Fibroblast of skin of right quadriceps (primary cell): ENCODE measurements at regions not wholly inside any gene's neighbourhood (a gene's known extent, or its start where the extent isn't known, plus 50 kb on each side); places are given as distances from the start of the nearest gene placed in this dataset.
"Not testable (repeated sequence)": the region's sequence is repeated elsewhere in the genome, so short reads cannot be mapped to it uniquely, and the experiment has no call there.

Experiments
- DNase-seq: peaks from one replicate; pipeline ENCODE4 v3.0.0-alpha.2; 2013

DNA sequence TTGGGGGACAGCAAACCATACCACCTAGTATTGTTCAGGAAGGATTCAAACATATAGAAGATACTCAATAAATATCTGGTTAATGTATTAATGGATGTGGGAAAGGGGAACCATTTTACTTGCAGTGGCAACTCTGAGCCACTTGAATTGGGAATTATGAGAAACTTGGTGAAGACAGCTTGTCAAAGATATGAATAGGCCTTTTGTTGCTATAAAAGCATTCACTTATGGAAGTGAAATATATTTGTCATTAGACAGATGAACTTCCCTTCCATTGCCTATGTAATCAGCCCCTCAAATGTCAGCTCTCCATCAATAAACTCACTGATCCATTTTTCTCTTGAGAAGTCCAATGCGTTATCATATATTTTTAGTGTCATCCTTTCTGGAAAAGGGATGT is 56.1 kb downstream of the GPR85 start:
- no peak for DNase-seq

DNA sequence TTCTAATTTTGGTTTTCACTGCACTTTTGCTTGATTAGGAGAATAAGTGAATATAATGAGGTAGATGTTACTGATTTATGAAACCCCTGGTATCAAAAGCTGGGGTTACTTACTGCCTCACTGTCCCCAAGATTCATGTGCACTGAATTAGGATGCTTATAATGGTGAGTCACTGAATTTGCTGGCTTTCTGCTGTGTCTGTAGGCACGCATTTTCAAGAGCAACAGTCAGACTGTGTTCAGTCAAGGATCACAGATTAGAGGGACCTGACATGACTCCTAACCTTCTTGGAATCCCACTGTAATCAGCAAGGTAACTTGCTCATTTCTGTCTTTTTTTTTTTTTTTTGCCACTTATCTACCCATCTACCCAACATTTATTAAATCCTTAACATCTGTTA is 59.7 kb downstream of the GPR85 start:
- peak; percentile 1 for DNase-seq

- not testable (repeated sequence) for DNase-seq
These were observed 69.3 kb downstream of the GPR85 start for GRCh38 chr7:113017144-113017857.

DNA sequence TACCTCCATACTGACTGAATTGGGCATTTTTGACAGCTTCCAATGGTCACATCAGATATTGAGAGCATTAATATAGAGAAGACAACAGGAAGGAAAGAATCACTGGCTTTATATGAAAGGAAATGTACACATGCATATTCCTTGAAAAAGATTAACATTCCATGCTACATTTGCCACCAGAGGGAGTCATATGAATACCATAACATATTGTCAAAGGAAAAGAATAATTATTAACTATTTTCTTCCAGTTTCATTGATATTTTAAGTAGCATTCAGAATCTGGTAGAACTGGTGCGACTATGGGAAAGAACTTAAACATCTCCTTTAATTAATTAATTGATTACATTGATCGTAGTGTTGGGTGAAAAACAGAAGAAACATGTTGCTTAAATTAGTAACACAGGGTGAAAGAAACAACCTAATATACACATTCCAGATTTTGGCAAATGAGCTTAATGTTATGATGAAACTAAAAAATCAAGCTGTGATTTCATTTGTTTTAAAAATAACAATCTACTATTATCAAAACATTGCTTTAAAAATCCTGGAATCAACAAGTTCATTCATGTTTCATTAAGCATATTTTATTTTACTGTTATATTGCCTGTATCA is 71.5 kb downstream of the GPR85 start:
- DNase-seq = peak; percentile 18

DNA sequence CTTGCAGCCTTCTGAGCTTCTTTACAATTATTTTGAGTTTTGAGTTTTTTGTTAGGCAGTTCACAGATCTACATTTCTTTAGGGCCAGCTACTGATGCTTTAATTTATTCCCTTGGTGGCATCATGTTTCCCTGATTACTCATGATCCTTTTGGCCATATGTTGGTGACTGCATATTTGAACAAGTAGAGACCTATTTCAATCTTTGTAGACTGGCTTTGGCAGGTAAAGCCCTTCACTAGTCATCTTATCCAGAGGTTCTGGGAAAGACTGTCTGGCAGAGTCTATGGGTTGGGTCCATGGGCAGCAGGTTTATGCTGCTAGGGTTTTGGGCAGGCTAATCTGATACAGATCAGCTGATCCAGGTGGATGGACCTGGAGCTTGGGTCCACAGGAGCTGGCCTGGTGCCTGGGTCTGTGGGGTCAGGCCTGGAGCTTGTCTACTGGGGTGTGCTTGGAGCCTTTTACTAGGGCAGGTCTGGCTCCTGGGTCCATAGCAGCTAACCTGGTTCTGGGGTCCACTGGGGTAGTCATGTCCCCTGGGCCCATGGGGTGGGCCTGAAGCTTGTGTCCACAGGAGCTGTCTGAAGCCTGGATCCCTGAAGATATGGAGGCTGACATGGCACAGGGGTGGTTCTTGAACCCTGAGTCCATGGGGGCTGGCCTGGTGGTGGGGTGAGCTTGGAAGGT is 72.7 kb downstream of the GPR85 start:
- DNase-seq = no peak

- not testable (repeated sequence) for DNase-seq
These were observed 73.8 kb downstream of the GPR85 start for GRCh38 chr7:113012862-113013261.

- DNase-seq = no peak
These were observed 76.2 kb downstream of the GPR85 start for GRCh38 chr7:113010377-113010776.

- no peak for DNase-seq
These were observed 77.9 kb downstream of the GPR85 start for GRCh38 chr7:113008755-113009154.

DNA sequence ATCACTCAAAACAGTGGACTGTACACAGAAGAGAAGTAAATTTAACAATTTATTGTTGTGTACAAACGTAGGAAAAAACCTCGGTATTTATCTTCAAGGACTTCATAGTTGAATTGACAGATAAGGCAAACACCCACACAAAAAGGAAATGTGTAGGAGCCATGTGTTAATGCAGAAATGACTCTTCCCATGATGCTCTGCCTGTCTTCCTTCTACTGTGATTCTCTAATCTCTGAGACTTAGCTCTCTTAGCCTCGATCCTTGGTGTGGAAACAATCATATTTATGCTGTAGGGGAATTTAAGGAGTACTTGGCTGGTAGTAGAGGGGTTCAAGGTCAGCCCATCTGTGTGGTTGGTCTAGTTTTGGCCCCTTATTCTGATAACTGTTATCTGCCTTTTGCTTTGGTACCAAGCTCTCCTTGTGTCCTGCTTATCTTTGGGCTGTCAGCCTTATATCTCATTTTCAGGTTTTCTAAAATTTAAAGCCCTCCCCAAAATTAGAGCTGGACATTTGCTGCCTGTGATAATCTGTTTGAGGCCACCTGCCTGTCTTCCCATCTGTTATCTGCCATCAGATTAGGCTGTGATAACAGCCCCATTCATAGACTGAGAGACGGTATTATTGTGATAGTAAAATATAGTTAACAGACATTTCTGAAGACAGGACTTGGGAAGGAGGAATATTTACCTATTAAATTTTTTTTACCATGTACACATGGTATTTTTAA is 81.7 kb downstream of the GPR85 start:
- no peak for DNase-seq

GRCh38 chr7:113000316-113001020 is 86.2 kb downstream of the GPR85 start:
- no peak for DNase-seq

- no peak for DNase-seq
These were observed 88.8 kb downstream of the GPR85 start for GRCh38 chr7:112997831-112998230.

DNA sequence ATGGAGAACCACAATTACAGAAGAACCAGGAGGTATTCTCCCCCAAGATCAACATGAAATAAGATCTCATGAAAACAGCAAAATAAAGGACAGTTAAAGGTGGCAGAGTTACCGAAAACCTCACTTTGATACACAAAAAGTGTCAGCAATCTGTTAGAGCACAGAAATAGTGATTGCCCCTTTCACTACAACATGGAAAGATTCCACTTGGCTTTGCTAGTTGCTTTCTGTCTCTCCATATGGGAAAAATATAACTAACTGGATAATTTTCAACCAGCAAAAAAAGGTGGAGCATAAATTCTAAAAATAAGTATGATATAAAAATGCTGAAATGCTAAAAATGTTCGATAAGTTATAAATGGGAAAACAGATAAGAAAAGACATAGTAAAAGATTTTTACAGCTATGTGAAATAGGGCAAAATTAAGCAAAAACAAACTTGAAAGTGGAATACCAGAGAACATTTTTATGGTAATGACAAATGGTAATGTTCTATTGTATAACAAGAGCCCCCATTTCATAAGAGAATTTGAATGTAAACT is 90.2 kb downstream of the GPR85 start:
- no peak for DNase-seq

DNA sequence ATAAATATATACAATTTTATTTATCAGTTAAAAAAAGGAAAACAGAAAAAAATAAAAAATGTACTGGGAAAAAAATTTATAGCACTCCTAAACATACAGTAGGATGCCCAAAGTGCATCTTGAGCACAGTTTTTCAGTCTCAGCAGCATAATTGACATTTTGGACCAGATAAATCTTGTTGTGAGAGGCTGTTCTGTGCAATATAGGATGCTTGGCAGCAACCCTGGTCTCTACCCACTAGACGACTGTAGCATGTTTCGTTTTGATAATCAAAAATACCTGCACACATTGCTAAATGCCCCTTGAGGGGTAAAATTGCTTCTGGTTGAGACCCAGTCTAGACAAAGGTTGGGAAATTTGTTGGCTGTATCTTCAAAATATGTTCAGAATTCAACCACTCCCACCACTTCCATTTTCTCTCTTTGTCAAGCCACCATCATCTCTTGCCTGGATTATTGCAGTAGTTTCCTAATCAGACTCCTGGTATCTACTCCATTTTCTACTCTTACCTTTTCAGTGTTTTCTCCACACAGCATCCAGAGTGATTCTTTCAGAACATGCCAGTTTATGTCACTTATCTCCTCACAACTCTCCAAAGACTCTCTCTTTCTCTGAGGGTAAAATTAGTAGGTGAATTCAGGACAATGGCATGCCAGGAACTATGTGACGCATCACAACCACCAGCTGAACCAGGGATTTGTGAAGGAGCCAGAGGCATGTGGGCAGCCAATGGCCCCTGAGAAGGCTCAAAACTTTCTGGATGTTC is 91.4 kb downstream of the GPR85 start:
- DNase-seq = peak; percentile 65

DNA sequence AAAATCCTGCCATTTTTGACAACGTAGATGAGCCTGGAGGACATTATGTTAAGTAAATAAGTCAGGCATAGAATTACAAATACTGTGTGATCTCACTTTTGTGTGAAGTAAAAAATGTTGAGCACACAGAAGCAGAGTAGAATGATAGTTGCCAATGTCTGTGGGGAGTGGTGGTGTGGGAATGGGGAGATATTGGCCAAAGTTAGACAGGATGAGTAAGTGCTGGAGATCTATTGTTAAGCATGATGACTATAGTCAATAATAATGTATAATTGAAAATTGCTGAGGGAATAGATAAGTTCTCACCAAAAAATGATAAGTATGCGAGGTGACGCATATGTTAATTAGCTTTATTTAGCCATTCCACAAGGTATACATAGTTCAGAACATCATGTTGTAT is 92.0 kb downstream of the GPR85 start:
- DNase-seq = peak; percentile 49

GRCh38 chr7:112990624-112991023 is 96.0 kb downstream of the GPR85 start:
- peak; percentile 8 for DNase-seq

DNA sequence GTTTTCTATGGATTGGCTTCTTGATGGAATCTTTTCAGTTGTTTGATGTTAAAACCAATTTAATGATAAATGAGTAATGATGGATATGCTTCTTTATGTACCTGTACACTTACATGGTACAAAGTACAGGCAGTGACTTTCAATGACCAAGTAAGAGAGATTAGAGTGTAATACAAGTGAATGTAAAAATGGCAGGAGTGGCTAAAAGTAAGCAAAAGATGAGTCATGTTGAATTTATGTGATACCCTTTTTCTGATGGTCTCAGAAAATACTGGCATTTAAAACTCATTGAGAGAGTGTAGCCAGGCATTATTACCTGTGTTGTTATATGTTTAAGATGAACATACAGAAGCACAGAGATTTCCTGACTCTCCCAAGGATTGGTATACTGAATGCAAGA is 97.1 kb downstream of the GPR85 start:
- no peak for DNase-seq

DNA sequence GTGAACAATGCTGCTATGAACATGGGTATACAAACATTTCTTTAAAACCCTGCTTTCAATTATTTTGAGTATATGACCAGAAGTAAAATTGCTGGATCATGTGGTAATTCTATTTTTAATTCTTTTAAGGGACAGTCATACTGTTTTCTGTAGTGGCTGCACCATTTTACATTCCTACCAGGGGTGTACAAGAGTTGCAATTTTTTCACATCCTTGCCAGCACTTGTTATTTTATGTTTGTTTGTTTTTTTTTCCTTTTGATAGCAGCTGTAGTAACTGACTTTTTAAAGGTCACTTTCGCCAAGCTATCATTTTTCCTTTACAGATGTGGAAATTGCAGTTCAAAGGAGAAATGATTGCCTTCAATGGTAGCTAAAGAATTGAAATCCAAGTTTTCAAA is 99.5 kb downstream of the GPR85 start:
- DNase-seq = no peak

DNA sequence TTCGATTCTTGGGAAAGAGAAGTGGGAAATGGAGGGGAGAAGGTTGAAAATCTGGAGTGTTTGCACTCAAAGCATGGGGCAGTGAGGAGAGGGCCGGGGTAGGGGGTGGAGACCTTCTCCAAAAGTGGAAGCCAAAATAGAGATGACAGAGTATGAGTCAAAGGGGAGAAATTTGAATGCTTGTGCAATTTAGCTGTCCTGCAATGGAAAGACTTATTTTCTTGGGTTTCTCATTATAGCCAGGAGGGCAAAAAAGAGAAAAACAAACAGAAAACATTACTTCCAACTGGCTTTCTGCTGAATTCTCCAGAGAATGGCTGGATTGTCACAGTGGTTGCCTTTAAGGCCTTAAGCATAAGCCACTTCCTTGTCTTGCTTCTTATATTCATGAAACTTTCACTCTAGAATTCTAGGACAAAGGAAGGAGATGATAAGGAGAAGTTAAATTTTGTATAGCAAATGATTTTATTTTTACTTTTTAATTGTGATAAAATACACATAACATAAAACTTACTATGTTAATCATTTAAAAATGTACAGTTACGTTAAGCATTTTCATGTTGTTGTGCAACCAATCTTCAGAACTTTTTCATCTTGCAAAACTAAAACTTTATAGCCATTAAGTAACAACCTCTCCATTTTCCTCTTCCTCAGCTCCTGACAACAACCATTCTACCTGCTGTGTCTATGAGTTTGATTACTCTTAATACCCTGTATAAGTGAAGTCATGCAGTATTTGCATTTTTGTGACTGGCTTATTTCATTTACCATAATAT is 100.2 kb downstream of the GPR85 start:
- peak; percentile 64 for DNase-seq

DNA sequence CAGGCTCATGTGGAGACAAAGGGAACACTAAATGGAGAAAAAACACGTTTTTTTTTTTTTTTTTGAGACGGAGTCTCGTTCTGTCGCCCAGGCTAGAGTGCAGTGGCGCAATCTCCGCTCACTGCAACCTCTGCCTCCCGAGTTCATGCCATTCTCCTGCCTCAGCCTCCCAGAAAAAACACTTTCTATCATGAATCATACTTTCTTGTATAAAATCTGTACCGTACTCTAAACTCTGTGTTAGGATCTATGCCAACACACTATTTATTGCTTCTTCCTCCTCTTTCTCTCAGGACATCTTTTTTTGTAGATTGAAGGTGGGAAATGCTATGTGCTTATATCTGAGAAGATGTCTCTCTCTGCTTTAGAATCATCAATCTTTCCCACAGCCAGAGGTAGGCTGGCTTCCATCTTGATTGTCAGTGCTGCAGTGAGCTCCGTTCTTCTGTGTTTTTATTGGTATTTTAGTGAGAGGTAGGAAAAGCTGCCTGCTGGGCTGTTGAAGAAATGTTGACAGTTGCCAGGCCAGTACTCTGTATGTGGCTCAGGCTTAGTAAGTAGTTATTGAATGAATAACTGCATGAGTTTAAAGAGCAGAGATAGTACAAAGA is 101.1 kb downstream of the GPR85 start:
- peak; percentile 65 for DNase-seq

DNA sequence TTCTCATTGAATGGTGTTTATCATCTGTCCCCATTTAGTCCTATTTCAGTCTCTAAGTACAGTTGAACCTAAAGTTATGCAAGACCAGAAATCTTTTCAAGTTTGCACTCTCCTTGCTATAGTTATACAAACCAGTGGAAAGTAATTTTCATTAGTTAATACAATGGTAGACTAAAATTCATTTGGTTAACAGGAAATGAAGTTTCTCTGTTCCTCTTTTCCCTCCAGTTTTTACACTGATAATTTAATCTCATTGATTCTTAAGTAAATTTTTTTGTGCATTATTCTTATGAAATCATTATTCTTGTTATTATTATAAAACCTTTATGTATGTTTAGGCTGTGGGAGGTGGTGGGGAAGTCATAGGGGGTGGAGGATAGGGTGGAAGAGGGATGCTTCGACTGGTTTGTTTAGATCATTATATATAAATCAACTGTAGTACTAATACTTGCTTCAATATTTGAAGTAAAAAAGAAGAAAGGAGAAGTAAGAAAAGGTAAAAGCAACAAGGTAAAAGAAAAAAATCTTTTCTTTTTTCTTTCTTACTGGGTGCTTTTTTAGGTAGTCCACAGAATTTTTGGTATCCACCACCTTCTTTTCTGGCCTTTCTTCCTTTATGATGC is 104.1 kb downstream of the GPR85 start:
- DNase-seq = no peak
